Transverse colon (tissue), 4 donors: ENCODE measurements at regions not wholly inside any gene's neighbourhood (a gene's known extent, or its start where the extent isn't known, plus 50 kb on each side); places are given as distances from the start of the nearest gene placed in this dataset.

ENCODE experiments used
- DNase-seq: peaks from one replicate; pipeline ENCODE4 v3.0.0-alpha.2; 2019
- H3K27ac ChIP-seq, 4 donors: fragments of 200-600 bp; sonication (generic); 2 replicates each; pipeline ENCODE4 v1.5.1; 2016 to 2018; ENCODE audit warnings: inconsistent platforms in 4 of 4
- H3K27me3 ChIP-seq: fragments of 200-600 bp; sonication (generic); 2 replicates; pipeline ENCODE4 v1.5.1; 2017; ENCODE audit warnings: inconsistent platforms
- H3K36me3 ChIP-seq, 4 donors: fragments of 200-600 bp; sonication (generic); 2 replicates each; pipeline ENCODE4 v1.5.1; 2017 to 2019; ENCODE audit warnings: inconsistent platforms in 4 of 4
- H3K4me1 ChIP-seq, 4 donors: fragments of 200-600 bp; sonication (generic); 2 replicates each; pipeline ENCODE4 v1.5.1; 2017 to 2020; ENCODE audit warnings: inconsistent platforms in 4 of 4
- H3K4me3 ChIP-seq, 4 donors: fragments of 200-600 bp; sonication (generic); 1 replicate in 1 of 4; 2 replicates in 3 of 4; pipeline versions ENCODE4 v1.5.1 to v1.6.1; 2017 to 2019; ENCODE audit warnings: inconsistent platforms in 4 of 4
- H3K9me3 ChIP-seq, 2 donors: fragments of 200-600 bp; sonication (generic); 2 replicates each; pipeline ENCODE4 v1.5.1; 2017 to 2019; ENCODE audit warnings: inconsistent platforms in 2 of 2
- EP300 ChIP-seq: sonication (generic); formaldehyde crosslinking; IDR thresholded peaks from one replicate; pipeline ENCODE4 v1.6.1; 2017; ENCODE audit warnings: antibody characterized with exemption, low read depth
- POLR2A ChIP-seq: fragments of 450-650 bp; IDR thresholded peaks from one replicate; pipeline ENCODE4 v1.6.1; 2016; ENCODE audit warnings: antibody characterized with exemption, mild to moderate bottlenecking, moderate library complexity
- POLR2AphosphoS5 ChIP-seq, 3 donors: sonication (generic); formaldehyde crosslinking; IDR thresholded peaks; one replicate each; pipeline ENCODE4 v1.6.1; 2016; ENCODE audit warnings: antibody characterized with exemption in 3 of 3
- WGBS, 2 donors: methylation state at CpG; one replicate each; pipeline ENCODE4 v1.1.5; 2018; ENCODE audit warnings: low coverage in 1 of 2; 5-methylcytosine and 5-hydroxymethylcytosine counted together
- in situ Hi-C, 4 donors: fragments of 200-750 bp; cut with MboI; loops; one replicate each; pipeline versions ENCODE4 v1.15.0 to v1.15.1; 2017; ENCODE audit warnings: low sequenced_read_pairs in 3 of 4, low pct_ligation_motif_present in 1 of 4, low pct_unique_long_range_greater_than_20kb in 1 of 4
- intact Hi-C: fragments of 100-400 bp; cut with DNase I; formaldehyde crosslinking; loops from one replicate; pipeline ENCODE4 v1.15.1; 2023; ENCODE audit warnings: low total_unique reads
- TF ChIP-seq, protein P1 (sequence below), 5 experiments: fragments of 200-600 bp in 3 of 5; fragments of 450-650 bp in 2 of 5; sonication (generic) in 3 of 5; IDR thresholded peaks; 1 replicate in 2 of 5; 2 replicates in 3 of 5; pipeline ENCODE4 v1.5.1; 2016 to 2017; ENCODE audit warnings: antibody characterized with exemption in 5 of 5, inconsistent platforms in 3 of 5, mild to moderate bottlenecking in 2 of 5, moderate library complexity in 1 of 5

DNA sequence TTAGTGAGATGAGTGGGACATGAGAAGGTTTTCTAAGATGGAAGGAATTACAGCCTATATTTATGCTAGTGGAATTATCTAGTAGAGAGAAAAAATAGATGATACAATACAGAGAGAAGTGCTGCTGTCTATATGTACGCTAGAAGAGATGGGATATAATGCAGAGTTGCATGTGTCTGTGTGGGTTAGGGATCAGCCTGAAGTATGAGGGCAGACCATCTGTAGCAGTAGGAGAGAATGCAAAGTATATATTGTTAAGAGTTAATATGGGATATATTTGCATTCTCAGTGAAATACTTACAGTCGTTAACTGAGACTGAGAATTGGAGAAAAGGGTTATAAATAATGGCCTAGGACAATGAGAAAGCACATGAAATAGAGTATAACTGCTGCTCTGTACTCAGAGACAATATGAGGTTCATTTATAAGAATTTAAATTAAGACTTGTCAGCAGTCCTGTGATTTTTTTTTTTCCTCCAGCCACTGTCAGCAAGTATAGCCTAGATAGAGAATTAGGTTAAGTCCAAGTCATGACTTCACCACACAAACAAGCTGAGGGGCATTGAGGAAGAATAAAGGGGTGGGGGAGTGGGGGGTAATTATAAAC is 77.8 kb downstream of the SLITRK1 start:
- H3K9me3 ChIP-seq = peaks cover 0 to 2% of the 10 kb centered on the region in 2 donors
- H3K4me1 ChIP-seq = no peaks in the 10 kb centered on the region
- intact Hi-C loops (no loop called here), in situ Hi-C loops (no loop called here)
- no peak overlapping the region for H3K4me3 ChIP-seq
- no peak for DNase-seq
- H3K27me3 ChIP-seq = no peaks in the 10 kb centered on the region
- WGBS, 2 donors = 70 to 75% methylated on average over 2 of the region's 2 CpGs
- no peak for TF ChIP-seq EP300
- TF ChIP-seq, protein P1, sequence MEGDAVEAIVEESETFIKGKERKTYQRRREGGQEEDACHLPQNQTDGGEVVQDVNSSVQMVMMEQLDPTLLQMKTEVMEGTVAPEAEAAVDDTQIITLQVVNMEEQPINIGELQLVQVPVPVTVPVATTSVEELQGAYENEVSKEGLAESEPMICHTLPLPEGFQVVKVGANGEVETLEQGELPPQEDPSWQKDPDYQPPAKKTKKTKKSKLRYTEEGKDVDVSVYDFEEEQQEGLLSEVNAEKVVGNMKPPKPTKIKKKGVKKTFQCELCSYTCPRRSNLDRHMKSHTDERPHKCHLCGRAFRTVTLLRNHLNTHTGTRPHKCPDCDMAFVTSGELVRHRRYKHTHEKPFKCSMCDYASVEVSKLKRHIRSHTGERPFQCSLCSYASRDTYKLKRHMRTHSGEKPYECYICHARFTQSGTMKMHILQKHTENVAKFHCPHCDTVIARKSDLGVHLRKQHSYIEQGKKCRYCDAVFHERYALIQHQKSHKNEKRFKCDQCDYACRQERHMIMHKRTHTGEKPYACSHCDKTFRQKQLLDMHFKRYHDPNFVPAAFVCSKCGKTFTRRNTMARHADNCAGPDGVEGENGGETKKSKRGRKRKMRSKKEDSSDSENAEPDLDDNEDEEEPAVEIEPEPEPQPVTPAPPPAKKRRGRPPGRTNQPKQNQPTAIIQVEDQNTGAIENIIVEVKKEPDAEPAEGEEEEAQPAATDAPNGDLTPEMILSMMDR (IDR thresholded peaks at IDR 0.05) = no peak
- no peak for TF ChIP-seq POLR2AphosphoS5 (IDR thresholded peaks at IDR 0.05)
- no peak for TF ChIP-seq POLR2A
- no peaks in the 10 kb centered on the region for H3K36me3 ChIP-seq
- no peak overlapping the region for H3K27ac ChIP-seq

DNA sequence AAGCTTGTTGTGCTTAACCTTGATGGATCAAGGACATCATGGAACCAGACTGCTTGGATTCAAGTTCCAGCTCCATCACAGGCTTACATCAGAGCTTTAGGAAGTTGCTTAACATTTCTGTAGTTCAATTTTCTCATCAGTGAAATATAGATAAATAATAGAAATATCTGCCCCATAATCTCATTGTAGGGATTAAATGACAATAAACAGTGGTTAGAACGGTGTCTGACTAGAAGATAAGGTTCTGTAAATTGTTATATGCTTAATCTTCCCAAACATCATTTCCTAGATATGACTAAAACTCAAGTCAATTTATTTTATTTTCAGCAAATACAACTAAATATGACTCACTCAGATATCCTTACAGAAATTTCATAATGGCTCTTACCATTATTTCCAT is 83.5 kb downstream of the SLITRK1 start:
- TF ChIP-seq EP300 (no peak), POLR2A (no peak), POLR2AphosphoS5 (IDR thresholded peaks at IDR 0.05) (no peak)
- TF ChIP-seq, protein P1 (IDR thresholded peaks at IDR 0.05) = no peak

DNA sequence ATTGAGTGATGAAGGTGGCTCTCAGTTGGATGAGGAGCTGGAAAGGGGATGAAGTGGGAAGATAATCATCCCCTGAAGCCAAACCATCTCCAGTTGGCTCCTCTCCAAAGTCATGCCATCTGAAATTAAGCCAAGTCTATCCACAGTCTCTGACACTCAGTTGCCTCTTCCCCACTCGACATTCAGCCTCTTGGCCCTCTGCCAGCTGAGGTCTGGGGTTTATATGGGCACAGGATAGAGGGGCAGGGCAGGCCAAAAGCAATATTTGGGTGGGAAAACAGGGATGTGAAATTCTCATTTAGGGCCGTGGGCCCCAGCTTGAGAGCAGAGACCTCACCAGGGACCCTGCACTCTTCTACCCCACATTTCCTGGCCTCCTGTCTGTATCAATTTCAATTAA is 85.9 kb downstream of the SLITRK1 start:
- in situ Hi-C loops (no loop called here), intact Hi-C loops (no loop called here)
- Histone ChIP-seq H3K4me1 (no peaks in the 10 kb centered on the region), H3K27me3 (no peaks in the 10 kb centered on the region), H3K36me3 (no peaks in the 10 kb centered on the region), H3K27ac (no peak overlapping the region), H3K4me3 (no peak overlapping the region), H3K9me3 (peaks cover 0 to 8% of the 10 kb centered on the region in 2 donors)
- WGBS, 2 donors = 49 to 100% methylated on average over 1 to 2 of the region's 2 CpGs
- no peak for DNase-seq
- TF ChIP-seq POLR2AphosphoS5 (IDR thresholded peaks at IDR 0.05) = no peak
- TF ChIP-seq, protein P1 (IDR thresholded peaks at IDR 0.05) = no peak
- TF ChIP-seq EP300 = no peak
- no peak for TF ChIP-seq POLR2A

More for the DNA sequence above, 83.5 kb downstream of the SLITRK1 start:
- Histone ChIP-seq H3K36me3 (no peaks in the 10 kb centered on the region), H3K27me3 (no peaks in the 10 kb centered on the region), H3K27ac (no peak overlapping the region), H3K9me3 (peaks cover 2 to 8% of the 10 kb centered on the region in 2 donors), H3K4me3 (no peak overlapping the region), H3K4me1 (no peaks in the 10 kb centered on the region)
- in situ Hi-C loops (no loop called here), intact Hi-C loops (no loop called here)
- DNase-seq = no peak
- 43 to 50% methylated on average over 1 of the region's 1 CpG for WGBS, 2 donors

DNA sequence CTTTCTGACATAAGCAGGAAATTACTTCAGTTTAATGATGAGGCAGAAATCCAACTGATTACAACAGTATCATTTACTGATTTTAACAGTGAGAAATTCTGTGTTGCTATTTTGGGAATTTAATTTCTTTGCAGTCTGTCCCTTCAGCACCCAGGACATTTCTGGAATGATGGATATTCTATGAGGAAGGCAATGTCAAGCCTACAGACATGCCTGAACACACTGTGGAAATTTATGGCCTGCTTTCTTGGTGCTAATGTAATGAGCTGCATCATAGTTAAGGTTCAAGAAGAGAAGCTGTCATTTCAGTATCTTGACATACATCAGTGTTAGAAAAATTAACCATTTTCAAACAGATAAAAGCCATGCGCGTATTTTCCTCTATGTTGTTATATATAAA is 87.7 kb downstream of the SLITRK1 start:
- WGBS, 2 donors = 95 to 100% methylated on average over 2 of the region's 2 CpGs
- peaks cover 0 to 8% of the 10 kb centered on the region in 2 donors for H3K9me3 ChIP-seq
- no peaks in the 10 kb centered on the region for H3K36me3 ChIP-seq
- H3K4me1 ChIP-seq = no peaks in the 10 kb centered on the region
- no peak overlapping the region for H3K27ac ChIP-seq
- no peak for TF ChIP-seq EP300
- no peak for TF ChIP-seq POLR2A
- TF ChIP-seq, protein P1 (IDR thresholded peaks at IDR 0.05) = no peak
- no peak for TF ChIP-seq POLR2AphosphoS5 (IDR thresholded peaks at IDR 0.05)
- DNase-seq = no peak
- intact Hi-C loops = no loop called here
- in situ Hi-C loops = no loop called here
- H3K4me3 ChIP-seq = no peak overlapping the region
- H3K27me3 ChIP-seq = no peaks in the 10 kb centered on the region
